B cell (primary cell): ENCODE measurements at regions not wholly inside any gene's neighbourhood (a gene's known extent, or its start where the extent isn't known, plus 50 kb on each side); places are given as distances from the start of the nearest gene placed in this dataset.

Source experiments
- EZH2 ChIP-seq: IDR thresholded peaks from 2 replicates; pipeline ENCODE4 v1.6.1; 2012; ENCODE audit warnings: borderline replicate concordance, low read depth, mild to moderate bottlenecking, moderate library complexity, low read length; ENCODE audit not compliant: insufficient read depth, poor library complexity, severe bottlenecking
- TF ChIP-seq, protein P1 (sequence below): fragments of 200-600 bp; IDR thresholded peaks from one replicate; pipeline ENCODE4 v1.8.0; 2022; ENCODE audit warnings: antibody characterized with exemption, mild to moderate bottlenecking

GRCh38 chr3:144105542-144105941 is 133.9 kb downstream of the DIPK2A start:
- TF ChIP-seq, protein P1, sequence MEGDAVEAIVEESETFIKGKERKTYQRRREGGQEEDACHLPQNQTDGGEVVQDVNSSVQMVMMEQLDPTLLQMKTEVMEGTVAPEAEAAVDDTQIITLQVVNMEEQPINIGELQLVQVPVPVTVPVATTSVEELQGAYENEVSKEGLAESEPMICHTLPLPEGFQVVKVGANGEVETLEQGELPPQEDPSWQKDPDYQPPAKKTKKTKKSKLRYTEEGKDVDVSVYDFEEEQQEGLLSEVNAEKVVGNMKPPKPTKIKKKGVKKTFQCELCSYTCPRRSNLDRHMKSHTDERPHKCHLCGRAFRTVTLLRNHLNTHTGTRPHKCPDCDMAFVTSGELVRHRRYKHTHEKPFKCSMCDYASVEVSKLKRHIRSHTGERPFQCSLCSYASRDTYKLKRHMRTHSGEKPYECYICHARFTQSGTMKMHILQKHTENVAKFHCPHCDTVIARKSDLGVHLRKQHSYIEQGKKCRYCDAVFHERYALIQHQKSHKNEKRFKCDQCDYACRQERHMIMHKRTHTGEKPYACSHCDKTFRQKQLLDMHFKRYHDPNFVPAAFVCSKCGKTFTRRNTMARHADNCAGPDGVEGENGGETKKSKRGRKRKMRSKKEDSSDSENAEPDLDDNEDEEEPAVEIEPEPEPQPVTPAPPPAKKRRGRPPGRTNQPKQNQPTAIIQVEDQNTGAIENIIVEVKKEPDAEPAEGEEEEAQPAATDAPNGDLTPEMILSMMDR: no peak
- TF ChIP-seq EZH2: no peak
